Colonic mucosa (tissue), 4 donors: ENCODE measurements at regions not wholly inside any gene's neighbourhood (a gene's known extent, or its start where the extent isn't known, plus 50 kb on each side); places are given as distances from the start of the nearest gene placed in this dataset.

Experiments
- DNase-seq: peaks from one replicate; pipeline ENCODE4 v3.0.0-alpha.2; 2020
- H3K27ac ChIP-seq: fragments of 200-600 bp; one replicate; pipeline ENCODE4 v1.8.0; 2021
- H3K27me3 ChIP-seq: fragments of 200-600 bp; one replicate; pipeline ENCODE4 v1.8.0; 2021
- H3K36me3 ChIP-seq: fragments of 200-600 bp; one replicate; pipeline ENCODE4 v1.8.0; 2021
- H3K4me1 ChIP-seq: fragments of 200-600 bp; one replicate; pipeline ENCODE4 v1.8.0; 2021; ENCODE audit warnings: mild to moderate bottlenecking
- H3K4me3 ChIP-seq: fragments of 200-600 bp; one replicate; pipeline ENCODE4 v1.8.0; 2021
- H3K9ac ChIP-seq, 2 donors: one replicate each; pipeline ENCODE4 v1.7.0; 2013; ENCODE audit warnings: control low read depth in 2 of 2, low read depth in 2 of 2, low read length in 2 of 2
- H3K9me3 ChIP-seq: fragments of 200-600 bp; one replicate; pipeline ENCODE4 v1.8.0; 2021
- CTCF ChIP-seq: fragments of 200-600 bp; IDR thresholded peaks from one replicate; pipeline ENCODE4 v1.8.0; 2022; ENCODE audit warnings: antibody characterized with exemption, mild to moderate bottlenecking
- intact Hi-C: fragments of 100-400 bp; cut with DNase I; formaldehyde crosslinking; loops from one replicate; pipeline ENCODE4 v1.14.1; 2022
- donor health status: healthy.
- donor health status: DM: no; HTN: no; CAD: no.
- donor health status: DM: no; HTN: no; CAD: no.

GRCh38 chr1:58926152-58926551 lies 142.3 kb upstream of the JUN start:
- no peak for TF ChIP-seq CTCF
- no peaks in the 10 kb centered on the region for H3K36me3 ChIP-seq
- H3K9me3 ChIP-seq, result no peaks in the 10 kb centered on the region
- intact Hi-C loops, result no loop called here
- no peak for DNase-seq
- H3K27me3 ChIP-seq, result no peaks in the 10 kb centered on the region
- H3K4me1 ChIP-seq, result peaks cover 18% of the 10 kb centered on the region
- no peak overlapping the region for H3K9ac ChIP-seq
- no peak overlapping the region for H3K27ac ChIP-seq
- no peak overlapping the region for H3K4me3 ChIP-seq

GRCh38 chr1:58927041-58927721 lies 143.3 kb upstream of the JUN start:
- no peak for DNase-seq
- Histone ChIP-seq H3K4me1 (peaks cover 16% of the 10 kb centered on the region), H3K9me3 (no peaks in the 10 kb centered on the region), H3K4me3 (no peak overlapping the region), H3K9ac (no peak overlapping the region), H3K36me3 (no peaks in the 10 kb centered on the region), H3K27me3 (no peaks in the 10 kb centered on the region), H3K27ac (no peak overlapping the region)
- intact Hi-C loops, result no loop called here
- TF ChIP-seq CTCF, result no peak

GRCh38 chr1:58927722-58928085 lies 143.9 kb upstream of the JUN start:
- no peak overlapping the region for H3K9ac ChIP-seq
- H3K4me3 ChIP-seq, result no peak overlapping the region
- no peak for DNase-seq
- intact Hi-C loops, result no loop called here
- no peaks in the 10 kb centered on the region for H3K27me3 ChIP-seq
- no peaks in the 10 kb centered on the region for H3K9me3 ChIP-seq
- H3K36me3 ChIP-seq, result no peaks in the 10 kb centered on the region
- H3K27ac ChIP-seq, result no peak overlapping the region
- no peak for TF ChIP-seq CTCF
- peaks cover 18% of the 10 kb centered on the region for H3K4me1 ChIP-seq

- no peak overlapping the region for H3K4me3 ChIP-seq
- DNase-seq, result peak; percentile 76
- TF ChIP-seq CTCF, result no peak
- no peaks in the 10 kb centered on the region for H3K9me3 ChIP-seq
- H3K36me3 ChIP-seq, result no peaks in the 10 kb centered on the region
- no peaks in the 10 kb centered on the region for H3K27me3 ChIP-seq
- H3K27ac ChIP-seq, result no peak overlapping the region
- intact Hi-C loops, result no loop called here
- H3K4me1 ChIP-seq, result peaks cover 19% of the 10 kb centered on the region
- H3K9ac ChIP-seq, result no peak overlapping the region
Observed at GRCh38 chr1:58928514-58928913, 144.7 kb upstream of the JUN start.

- H3K9me3 ChIP-seq, result no peaks in the 10 kb centered on the region
- peak; percentile 91 for DNase-seq
- no peaks in the 10 kb centered on the region for H3K27me3 ChIP-seq
- peaks cover 19% of the 10 kb centered on the region for H3K4me1 ChIP-seq
- H3K4me3 ChIP-seq, result no peak overlapping the region
- H3K36me3 ChIP-seq, result no peaks in the 10 kb centered on the region
- TF ChIP-seq CTCF, result no peak
- H3K9ac ChIP-seq, result peak overlapping the region in 1 of 2 donors; percentile 1
- intact Hi-C loops, result no loop called here
- H3K27ac ChIP-seq, result peak overlapping the region; percentile 26
Observed at GRCh38 chr1:58929671-58930325, 146.0 kb upstream of the JUN start.
